NCI-H1417 treated with DMSO at 0.1 percent for 48 hours (cell line): ENCODE measurements at regions not wholly inside any gene's neighbourhood (a gene's known extent, or its start where the extent isn't known, plus 50 kb on each side); places are given as distances from the start of the nearest gene placed in this dataset.

ENCODE experiments used
- DNase-seq: peaks from one replicate; lab custom pipeline; 2025; lab: John Stamatoyannopoulos, UW

GRCh38 chr3:177673112-177673914 lies 476.0 kb upstream of the TBL1XR1 start:
- DNase-seq, result no peak

DNA sequence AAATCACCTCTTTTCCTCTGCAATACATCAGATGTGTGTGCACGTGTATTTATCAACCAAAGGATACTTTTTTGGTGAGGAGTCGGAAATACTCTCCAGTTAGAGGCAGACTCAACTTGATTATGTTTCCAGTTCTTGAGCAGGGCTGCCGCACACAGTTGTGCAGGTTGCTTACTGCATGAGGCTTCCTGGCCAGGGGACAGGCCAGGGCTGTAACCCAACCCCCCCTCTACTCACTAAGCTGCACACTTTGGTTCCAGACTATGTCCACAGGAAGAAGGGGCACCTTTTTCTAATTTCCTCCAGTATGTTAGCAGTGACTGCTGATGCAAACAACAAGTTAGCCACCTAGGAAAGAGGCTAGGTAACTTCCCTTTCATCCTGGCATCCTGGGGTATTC lies 476.9 kb upstream of the TBL1XR1 start:
- no peak for DNase-seq

DNA sequence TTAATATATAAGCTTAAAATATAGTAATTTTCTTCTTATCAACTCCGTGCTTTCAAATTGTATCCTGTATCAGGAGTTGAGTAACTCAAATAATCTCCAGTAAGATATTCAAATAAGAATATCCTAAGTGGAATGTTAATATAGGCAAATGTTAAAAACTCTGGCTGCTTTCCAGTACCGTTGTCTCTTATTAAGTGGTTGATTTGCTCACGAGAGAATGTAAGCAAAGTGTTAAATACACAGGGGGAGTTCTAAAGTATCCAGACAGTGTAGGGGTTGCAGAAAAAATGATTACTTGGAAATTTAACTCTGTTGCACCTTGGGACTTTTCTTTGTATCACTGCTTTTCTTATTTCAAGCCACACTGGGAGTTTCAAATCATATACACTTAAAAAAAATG lies 478.9 kb upstream of the TBL1XR1 start:
- no peak for DNase-seq

DNA sequence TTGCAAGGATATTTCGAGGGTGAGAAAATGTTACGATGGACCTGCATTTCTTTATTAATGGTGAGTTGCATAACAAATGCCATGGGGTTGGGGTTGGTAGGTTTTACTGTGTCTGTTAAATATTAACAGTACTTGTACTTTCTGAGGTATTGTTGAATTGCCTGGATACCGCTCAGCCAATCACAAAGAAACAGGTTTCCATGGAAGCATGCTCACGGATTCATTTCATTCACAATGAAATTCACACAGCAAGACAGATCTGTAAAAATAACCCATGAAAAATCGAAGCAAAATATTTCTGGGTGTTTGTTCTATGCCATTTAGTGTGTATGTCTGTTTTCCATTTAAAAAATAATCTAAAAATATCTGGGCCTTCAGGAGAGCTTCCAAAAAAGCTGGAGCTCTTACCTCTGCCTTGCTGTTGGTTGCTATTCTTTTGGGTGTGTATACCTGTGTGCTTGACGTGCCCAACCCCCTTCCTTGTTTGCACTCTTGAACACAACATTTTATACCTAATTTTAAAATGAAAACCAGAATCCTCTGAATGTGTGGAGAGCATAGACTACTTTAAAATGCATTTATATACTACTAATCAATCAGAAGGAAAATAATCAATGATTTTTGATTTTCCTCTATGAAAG lies 479.8 kb upstream of the TBL1XR1 start:
- DNase-seq, result no peak

DNA sequence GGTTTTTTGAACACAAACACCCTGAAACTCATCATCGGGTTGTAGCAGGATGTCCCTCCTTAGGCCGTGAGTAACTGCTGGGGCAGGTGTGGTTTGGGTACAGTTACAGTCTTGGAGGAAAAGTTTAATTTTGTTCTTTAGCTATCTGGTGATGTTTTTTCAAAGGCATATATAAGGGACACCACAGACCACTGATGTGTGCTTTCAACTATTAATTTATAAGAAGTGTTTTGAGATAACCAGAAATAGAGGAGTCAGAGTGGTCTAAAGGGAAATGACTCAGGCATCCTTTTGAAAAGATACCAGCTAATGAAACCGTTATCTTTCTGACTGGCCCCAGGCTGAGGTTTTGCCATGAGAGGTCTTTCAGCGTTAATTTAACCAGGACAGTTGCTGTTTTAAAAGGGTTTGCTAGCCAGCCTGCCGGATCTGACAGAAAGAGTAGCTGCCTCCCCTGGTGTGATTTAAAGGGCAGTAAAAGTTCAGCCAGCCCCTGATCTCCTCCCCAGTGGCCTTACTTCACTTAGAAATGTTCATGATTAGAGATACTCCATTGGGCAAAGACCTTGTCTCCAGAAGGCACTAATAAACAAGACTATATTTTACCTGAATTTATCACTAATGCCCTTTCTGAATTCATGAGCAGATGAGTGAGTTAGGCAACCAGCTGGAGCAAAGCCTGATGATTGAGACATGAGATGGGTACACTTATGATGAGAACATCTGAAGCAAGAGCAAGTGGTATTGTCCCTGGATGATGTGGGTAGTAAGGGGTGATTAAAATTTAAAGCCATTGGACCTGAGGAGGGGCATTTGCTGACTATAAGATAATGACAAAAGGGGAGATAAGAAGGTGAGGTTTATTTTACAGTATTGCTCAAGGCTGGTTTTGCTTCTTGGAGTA lies 482.5 kb upstream of the TBL1XR1 start:
- no peak for DNase-seq

- DNase-seq, result no peak
Measured at GRCh38 chr3:177680472-177680821, 483.2 kb upstream of the TBL1XR1 start.

DNA sequence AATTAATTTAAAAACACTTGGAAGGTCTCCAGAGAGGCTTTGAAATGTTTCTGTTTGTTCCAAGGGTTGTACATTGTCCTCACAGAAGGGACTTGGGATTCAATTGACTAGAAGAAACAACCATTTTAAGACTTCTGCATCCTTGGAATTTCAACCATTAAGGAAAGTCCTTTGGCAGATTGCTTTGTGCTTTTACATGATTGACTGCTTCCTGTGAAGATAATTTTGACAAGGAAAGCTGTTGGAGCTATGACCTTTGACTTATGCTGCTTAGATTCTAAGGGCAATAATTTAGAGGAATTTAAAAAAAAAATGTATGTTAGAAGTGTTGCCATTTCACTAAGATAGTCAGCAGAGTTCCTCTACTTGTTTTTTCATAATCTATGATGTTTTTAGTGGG lies 483.9 kb upstream of the TBL1XR1 start:
- no peak for DNase-seq

DNA sequence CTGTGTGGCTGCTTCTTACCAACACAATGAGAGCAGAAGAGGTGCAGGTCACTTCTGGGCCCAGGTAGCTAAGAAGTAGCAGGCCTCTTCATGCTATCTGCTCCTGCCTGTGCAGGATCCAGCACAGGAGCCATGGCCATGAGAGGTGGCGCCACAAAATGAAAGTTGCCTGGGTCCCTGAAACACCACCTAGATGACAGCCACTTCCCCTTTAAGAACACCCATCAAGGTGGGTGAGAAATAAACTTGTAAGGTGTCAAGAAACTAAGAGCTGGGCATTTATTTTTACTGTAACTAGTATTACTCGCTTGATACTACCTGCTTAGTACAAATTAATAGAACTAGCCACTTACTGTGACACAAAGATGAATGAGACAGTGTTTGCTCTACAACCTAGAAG lies 484.6 kb upstream of the TBL1XR1 start:
- no peak for DNase-seq

GRCh38 chr3:177683586-177683985 lies 486.3 kb upstream of the TBL1XR1 start:
- DNase-seq, result no peak

GRCh38 chr3:177686671-177687070 lies 489.4 kb upstream of the TBL1XR1 start:
- DNase-seq, result no peak

- no peak for DNase-seq
Measured at GRCh38 chr3:177687291-177687690, 490.0 kb upstream of the TBL1XR1 start.

DNA sequence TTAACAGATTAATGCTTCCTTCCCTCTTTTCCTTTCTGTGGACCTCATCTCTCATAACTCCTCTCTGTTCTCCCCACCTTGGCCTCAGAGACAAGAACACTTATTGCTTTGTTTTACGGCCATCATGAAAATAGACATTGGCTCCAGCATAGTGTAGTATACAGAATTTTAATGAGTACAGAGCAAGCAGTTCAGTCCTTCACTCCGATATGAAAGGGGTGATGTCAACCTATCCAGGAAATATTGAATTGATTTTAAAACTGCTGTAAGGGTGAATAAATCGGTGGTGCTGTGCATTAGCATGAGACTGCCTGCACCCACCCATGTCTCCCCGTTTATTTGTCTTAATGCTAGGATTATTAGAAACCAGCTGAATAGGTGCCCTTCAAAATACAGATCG lies 490.9 kb upstream of the TBL1XR1 start:
- DNase-seq, result no peak

DNA sequence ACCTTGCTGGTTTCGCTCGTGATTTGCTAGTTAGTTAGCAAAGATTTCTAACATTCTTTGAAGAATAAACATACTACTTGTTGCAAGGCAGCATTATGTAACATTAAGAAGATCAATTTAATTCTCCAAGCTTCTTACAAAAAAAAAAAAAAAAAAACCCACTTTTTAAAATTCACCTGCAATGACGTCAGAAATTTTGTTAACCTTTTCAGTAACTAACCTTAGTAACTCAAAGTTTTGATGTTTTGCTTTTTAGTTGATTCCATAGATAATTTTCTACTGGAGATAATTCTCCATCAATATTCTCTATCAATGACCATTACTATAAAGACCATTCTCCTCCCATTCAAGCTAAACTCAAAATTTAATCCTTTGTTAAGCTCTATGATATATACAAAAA lies 491.8 kb upstream of the TBL1XR1 start:
- no peak for DNase-seq

DNA sequence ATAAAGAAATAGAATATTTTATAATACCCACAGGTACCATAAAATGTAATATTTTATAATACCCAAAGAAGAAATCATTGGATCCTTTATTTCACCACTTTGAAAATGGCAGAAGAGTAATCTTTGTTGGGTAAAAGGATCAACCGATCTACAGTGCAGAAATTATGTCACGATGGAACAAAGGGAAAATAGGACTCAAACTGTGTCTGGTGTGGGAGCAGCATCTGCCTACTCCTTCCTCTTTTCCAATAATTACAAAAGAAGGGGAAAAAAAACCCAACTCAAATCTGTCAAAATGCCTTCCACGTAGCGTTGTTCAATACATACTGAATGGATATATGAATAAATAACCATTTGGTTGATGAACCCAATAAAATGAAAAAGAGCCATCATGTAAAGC lies 492.6 kb upstream of the TBL1XR1 start:
- no peak for DNase-seq

- DNase-seq, result no peak
Measured at GRCh38 chr3:177690306-177690705, 493.0 kb upstream of the TBL1XR1 start.

GRCh38 chr3:177692304-177692975 lies 495.2 kb upstream of the TBL1XR1 start:
- DNase-seq, result no peak

DNA sequence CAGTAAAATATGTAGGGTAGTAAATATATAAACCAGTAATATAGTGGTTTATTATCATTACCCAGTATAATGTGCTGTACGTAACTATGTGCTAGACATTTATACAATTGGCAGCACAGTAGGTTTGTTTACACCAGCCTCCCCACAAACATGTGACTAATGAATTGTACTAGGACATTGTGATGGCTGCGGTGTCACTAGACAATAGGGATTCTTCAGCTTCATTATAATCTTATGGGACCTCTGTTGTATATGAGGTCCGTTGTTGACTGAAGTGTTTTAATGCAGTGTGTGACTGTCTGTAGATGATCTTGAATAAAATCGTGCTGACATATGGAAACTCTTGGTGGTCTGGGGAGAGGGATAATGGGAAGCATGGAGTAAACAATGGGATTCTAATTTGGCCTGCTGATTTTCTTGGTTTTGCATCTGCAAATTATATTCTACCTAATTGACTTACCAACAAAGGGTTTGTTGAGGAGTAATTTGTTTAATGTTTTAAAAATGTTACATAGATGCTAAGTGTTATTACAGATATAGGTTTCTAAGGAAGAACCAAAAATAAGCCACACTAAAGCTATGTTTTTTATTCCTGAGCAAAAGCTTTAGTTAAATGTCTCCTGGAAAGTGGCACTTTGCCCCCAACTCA lies 496.5 kb upstream of the TBL1XR1 start:
- DNase-seq, result no peak

- DNase-seq, result no peak
Measured at GRCh38 chr3:177694316-177694715, 497.0 kb upstream of the TBL1XR1 start.

- no peak for DNase-seq
Measured at GRCh38 chr3:177694951-177695350, 497.7 kb upstream of the TBL1XR1 start.

DNA sequence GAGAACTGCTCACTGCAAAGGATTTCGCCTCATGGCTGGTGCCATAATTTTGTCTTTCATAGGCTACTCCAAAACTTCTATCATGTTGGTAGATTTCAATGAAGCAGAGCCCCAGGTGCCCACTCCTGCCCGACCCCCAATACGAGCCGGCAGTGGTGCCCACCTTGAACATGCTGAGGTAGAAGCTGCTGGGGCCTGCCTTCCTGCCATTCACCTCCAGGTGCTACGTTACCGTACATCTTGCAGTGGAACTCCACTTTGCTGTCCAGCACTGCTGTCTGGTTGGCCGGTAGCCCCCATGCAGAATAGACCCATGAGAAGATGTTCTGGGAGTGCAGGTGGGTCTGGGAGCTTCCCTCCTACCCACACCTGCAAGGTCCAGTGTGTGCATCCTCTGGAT lies 502.8 kb upstream of the TBL1XR1 start:
- DNase-seq, result no peak

DNA sequence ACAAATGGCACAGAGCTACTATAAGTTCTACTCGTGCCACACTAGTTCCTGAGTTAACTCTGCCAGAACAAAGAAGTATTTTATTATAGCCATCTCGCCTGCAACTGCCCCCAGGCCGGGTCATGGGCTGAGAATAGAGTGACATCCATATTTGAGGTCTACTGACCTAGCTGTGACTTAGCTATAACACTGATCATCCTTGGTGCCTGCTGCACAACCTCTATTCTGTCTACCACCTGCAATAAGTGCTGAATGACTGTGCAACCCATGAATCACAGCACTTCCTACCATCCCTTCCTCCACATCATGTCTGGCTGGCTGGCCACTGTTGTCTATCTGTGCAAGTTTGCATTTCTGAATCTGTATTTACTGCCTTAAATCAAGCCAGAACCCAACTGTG lies 506.5 kb upstream of the TBL1XR1 start:
- DNase-seq, result no peak
